CD4-positive, alpha-beta T cell treated with Interleukin-21 for 1 hour (primary cell): ENCODE measurements at regions not wholly inside any gene's neighbourhood (a gene's known extent, or its start where the extent isn't known, plus 50 kb on each side); places are given as distances from the start of the nearest gene placed in this dataset.

ENCODE experiments used
- DNase-seq: peaks from one replicate; pipeline ENCODE4 v3.0.0-alpha.2; 2020

DNA sequence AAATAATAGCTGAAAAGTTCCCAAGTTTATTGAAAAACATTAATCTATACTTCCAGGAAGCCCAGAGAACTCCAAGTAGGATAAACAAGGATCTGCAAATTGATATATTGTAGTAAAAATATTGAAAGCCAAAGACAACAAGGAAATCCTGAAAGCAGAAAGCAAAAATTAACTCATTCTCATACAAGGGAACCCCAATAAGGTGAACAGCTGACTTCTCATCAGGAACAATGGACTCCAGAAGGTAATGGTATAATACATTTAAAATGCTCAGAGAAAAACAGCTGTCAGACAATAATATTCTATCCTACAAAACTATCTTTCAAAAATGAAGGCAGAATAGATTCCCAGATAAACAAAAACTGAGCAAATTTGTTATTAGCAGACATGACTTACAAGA, 138.1 kb upstream of the BMP4 start:
- DNase-seq: no peak

DNA sequence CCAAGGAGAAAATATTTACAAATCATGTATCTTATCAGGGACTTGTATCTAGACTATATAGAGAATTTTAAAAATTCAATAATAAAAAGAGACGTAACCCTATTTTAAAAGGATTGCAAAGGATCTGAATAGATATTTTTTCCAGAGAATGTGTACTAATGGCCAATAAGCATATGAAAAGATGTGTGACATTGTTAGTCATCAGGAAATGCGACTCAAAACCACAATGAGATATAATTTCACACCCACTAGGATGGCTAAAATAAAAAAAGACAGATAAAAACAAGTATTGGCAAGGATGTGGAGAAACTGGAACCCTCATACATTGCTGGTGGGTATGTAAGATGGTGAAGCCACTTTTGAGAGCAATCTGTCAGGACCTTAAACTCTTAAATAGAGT, 141.9 kb upstream of the BMP4 start:
- no peak for DNase-seq

DNA sequence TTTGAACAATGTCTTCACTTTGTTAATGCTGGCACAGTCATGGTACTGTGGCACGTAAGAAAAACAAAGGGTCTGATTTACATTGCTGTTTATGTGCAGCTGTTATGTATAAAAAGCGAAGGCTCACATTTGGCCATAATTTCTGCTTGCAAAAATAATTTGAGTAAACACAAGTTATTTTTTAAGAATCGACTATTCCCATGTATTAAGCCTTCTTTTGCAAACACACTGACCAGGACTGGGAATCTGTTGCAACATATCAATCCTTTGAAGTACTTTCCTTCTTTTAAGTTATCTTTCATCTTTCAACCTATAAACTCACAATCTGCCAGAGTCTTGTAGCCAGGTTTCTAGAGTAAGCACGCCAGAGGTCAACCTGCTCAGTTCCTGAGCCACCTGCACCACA, 145.4 kb upstream of the BMP4 start:
- no peak for DNase-seq

DNA sequence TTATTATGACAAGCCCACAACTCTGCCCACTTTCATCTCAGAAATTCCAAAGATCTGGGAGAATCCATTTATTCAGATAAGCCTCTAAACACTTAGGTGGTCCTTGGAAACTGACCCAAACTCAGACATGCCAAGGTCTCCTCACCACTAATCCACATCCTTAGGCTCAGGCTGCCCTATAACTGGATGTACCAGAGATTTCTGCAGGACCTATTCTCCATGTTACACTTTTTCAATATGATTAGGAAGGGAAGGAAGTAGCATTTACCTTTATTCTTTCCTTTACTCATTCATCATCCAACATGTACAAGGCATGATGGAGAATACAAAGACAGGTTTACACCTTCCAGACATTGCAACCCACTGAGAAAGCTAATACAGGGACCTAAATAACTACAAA, 145.9 kb upstream of the BMP4 start:
- no peak for DNase-seq

DNA sequence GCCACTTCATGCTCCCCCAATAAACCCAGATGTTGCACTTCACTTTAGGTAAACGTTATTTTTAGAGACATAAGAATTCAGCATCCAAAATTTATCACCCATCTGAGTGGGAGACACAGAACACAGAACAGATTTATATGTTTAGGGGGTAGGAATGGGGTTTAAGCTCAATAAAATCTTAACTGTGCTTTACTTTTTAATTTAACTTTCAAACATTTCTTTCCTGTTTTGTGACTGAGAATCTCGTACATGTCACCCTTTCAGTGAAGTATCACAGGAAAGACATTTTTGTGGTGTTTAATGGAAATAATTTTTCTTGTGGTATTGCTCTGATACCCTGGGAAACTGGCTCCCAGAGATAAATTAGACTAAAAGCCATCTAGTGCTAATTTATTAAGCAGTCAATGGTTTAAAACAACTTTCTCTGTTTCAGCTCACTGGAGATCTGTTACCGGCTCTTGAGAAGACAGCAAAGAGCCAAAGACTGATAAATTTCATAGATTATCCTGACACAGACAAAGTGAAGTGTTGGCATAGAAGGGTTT, 148.0 kb upstream of the BMP4 start:
- no peak for DNase-seq

DNA sequence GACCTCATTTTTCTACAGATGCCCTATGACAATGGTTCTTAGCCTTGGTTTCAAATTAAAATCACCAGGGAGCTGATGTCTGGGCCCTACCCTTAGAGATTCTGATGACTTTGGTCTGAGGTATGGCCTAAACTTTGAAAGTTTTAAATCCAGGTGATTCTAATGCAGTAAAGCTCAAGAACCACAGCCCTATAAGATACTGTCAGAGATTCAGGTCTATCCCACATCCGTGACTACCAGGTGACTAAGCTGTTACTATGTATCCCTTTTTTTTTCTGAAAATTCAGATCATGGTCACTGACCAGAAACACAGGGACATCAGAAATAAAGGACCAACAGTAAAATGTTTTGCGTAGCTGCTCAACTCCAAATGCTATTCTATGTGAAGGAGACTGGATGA, 148.8 kb upstream of the BMP4 start:
- no peak for DNase-seq

DNA sequence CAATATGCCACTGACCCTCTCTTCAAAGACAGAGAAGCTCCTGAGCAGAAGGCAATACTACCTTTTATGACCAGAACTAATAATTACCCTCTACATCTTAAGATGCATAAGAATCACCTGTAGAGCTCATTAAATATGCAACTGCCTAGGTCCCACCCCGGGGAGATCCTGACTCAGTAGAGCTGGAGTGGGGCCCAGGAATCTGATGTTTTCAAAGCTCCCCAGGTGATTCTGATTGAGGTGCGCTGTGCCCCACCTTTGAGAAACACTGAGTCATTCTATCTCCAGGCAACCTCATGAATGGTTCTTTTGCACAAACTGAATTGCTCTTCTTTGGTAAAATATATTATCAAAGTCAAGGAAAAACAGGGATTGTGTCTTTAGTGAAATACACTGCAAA, 149.3 kb upstream of the BMP4 start:
- no peak for DNase-seq

DNA sequence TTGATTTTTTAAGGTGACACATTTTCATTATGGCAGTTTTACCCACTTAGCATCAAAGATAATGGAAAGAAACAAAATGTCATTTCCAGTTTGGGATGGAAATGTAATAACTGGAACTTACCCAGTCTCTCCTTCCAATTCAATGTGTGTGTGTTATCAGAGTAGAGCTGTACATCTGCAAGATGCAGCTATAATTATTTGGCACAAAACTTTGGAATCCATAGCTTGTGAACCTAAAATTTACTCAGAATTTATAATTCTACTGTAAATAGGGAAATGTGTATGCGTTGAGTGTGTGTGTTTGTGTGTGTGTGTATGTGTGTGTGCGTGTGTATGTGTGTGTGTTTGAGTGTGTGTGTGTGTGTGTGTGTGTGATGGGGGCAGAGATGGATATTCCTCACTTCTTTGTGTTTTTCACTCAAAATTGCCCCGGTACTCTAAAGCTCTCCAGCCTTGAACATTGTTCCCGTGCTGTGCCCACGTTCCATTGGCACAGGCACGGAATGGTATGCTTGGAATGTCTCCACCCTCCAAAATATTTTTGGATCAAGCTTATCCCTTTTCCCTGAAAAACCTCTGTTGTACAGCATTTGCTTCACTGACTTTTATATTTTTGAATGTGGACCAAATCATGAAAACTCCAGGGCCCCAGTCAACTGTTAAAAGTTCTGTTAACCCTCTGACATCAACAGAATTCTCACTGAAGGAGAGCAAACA, 150.2 kb upstream of the BMP4 start:
- DNase-seq: no peak

DNA sequence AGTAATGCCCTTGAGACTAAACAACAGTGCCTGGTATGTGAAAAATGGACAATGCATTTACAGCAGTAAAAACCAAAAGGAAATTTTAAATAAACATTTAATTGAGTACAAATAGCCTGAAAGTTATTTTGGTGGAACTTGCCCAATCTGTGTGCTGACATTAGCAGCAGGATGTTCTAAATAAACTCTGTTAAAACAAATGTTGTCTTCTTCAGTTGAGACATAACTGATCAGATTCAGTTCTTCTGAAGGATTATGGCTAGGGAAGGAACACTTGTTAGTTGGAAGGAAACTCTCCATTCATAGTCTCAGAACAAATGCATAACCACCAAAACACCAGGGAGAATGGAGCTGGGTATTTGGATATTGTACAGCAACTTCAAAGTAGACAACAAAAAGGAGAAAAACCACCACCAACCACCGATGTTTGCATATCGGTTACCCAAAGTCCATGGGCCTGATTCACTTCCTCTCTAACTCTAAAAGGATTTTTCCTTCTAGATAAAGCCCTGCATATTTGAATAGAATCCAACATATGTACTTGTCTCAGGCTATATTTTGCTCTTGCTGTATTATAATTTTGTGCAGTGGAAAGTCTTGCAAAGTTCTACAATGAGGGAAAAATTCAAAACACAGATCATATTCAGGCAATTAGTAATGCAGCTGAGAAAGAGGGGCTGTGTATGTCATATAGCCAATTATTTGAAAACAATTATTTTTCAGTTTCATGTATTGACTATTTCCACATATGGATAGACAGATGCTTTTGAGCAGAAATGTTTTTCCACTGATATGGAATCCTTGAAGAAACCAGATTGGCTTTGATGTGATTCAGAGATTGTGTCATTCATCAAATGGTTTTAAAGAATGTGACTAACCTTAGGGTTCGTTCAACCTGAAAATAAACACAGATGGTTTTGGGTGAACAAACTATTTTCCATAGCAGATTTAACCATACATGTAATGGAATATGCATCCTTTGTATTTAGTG, 152.2 kb upstream of the BMP4 start:
- no peak for DNase-seq

DNA sequence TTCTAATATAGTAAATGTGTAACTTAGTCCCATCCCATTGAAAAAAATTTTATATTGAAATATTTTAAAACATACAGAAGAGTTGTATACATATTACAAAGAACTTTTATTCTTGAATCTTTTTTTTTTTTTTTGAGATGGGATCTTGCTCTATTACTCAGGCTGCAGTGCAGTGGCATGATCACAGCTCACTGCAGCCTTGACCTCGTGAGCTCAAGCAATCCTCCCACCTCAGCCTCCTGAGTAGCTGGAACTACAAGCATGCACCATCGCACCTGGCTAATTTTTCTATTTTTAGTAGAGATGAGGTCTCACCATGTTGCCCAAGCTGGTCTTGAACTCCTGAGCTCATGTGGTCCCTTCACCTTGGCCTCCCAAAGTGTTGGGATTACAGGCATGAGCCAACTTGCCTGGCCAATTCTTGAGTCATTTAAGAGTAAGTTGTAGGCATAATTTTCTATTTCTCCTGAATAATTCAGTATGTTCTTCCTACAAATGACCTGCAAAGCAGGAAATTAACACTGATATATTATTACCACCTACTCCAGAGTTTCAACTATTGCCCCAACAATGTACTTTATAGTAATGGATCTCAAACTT, 153.0 kb upstream of the BMP4 start:
- no peak for DNase-seq

DNA sequence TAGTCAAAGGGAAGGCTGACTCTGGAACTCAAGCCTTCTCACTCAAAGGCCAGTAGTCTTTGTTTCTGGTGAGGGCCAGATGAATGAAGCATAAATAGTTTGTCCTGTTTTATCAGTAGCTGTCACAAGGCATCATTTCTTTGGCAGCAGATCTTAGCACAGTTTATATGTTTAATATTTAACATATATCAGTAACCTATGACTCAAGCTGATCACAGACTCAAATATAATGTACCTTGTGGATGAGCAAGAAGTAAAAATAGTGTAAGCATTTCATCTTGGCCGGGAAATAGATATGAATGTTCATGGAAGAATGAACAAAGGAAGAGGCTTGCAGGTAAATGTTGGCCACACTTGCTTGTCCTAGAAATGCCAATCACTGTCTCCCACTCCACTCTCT, 158.3 kb upstream of the BMP4 start:
- no peak for DNase-seq

DNA sequence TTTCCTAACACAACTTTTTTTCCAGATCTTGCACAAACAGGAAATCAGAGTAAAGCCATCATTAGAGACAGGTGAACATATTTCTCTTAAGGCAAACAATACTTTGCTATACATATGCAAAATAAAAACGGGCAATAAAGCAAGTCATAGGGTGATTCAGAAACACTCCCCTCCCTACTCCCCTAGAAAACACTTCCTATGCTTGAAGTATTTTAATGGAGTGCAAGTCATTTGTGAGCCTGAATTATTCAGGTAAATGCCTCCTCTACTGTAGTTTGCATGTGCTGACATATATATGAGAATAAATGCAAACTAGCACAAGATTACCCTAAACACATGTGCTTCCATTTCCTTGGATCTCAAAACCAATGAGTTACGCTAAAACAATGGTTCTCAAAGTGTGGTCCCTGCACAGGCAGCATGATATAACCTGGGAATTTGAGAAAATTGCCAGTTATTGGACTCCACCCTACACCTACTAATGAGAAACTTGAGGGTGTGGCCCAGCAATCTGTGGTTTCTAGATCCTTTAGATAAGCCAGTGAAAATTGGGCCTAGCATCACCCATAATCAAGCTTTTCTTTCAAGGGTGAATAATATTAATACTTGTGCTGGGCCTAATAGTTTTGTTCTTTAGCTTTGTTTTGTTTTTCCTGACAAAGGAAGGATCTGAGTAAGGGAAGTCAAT, 159.7 kb upstream of the BMP4 start:
- DNase-seq: no peak

DNA sequence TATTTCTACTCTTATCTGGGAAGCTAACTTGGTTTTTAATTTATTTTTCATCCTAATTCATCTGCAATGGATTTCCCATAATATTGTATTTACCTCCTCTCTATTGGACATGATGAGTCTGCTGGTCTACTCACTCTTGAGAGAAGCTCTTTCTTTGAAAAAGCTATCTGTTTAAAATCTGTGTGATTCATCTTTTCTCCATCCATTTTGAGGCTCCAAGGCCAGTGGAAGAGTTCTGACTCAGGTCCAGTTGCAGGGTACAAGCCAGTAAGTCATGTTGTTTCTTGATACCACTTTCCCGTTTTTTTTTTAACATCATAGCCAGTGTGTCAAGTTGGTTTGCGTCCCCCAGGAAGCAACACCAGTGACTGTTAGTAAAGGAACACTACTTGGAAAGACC, 160.3 kb upstream of the BMP4 start:
- no peak for DNase-seq

DNA sequence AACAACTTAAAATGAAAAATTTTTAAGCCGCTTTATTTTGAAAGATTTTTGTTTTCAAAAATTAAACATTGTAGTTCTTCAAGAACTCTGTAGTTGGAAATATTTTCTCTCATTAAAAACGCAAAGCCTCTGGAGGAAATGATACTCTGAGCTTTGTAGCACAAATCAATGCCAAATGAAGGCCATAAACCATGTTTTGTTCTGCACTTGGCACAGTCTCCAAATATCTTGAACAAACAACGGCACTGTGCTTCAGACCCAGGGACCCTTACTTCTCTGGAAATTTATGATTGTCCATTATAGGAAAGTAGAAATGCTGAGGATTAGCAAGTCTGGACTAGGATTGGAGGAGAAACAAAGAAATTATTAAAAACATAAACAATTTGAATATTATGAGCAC, 160.8 kb upstream of the BMP4 start:
- no peak for DNase-seq

DNA sequence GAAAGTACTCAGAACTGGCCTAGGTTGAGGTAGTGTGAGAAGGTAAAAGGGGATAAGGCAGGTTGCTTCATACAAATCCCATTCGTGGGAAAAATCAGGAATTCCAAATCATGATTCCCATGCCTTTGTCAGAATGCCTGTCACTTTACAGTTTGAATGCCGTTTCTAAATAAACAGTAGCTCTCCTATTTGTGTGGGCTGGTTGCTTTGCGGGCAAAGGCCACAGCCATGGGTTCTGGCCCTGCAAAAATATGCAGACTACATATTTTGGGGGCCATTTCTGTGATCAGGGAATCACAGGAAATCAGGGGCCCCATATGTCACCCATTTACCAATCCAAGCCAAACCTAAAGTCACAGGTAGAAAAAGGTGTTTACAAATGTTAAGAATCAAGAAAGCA, 161.3 kb upstream of the BMP4 start:
- DNase-seq: no peak

DNA sequence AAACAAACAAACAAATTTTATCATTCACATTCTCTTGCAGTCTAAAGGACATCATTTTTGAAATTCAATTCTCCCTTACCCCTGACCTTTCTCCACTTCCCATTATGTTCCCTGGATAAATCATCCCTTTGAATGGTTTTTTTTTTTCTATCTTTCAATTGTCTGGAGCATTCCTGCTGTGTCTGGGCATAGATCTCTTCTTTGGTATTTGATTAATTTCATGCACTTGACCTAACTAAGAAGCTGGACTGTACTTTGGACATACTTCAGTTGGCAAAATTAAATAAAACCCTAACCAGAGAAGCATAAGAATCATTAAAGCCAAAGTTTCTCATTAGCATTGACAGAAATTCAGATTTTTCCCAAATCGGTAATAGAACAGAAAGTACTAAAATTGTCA, 163.6 kb upstream of the BMP4 start:
- no peak for DNase-seq

DNA sequence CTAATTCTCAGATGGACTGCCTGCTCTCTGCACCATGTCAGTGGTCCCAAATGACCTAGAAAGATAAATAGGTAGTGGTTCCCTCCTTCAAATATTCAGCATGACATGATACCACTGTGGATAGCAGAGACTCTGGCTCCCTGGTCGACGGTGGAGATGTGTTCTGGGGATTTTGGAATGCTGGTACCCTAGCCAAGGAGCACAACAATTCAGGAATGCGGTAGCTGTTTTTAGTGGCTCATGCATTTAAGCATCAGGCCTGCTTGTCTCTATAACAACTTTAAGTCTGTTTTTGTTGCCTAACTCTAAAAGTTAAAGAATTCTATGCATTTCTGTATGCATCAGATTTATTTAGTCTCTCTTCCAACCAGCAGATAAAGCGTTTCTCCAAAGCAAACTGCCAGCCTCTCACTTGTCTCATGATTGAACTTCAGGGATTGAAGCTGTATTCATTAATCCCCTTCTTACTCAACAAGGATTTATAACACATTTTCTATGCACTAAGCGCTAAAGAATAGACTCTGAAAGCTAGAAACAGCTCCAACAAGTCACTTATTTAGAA, 164.9 kb upstream of the BMP4 start:
- DNase-seq: no peak

DNA sequence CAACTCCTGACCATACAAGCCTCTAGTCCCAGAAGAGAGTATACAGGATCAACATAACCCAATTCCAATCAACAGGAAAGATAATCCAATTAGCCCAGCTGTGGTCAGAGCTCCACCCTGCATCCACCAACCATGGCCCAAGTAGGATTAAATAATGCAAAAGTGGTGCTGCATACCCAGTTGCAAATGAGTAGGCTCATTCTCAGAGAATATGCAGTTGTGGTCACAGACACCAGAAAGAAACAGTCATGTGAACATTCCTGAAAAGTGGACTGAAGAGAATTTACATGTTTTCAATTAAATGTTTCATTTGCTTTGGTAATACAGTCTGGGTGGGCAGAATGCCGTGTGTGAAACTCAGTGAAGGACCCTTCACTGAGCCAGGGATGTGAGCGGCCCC, 167.2 kb upstream of the BMP4 start:
- no peak for DNase-seq

DNA sequence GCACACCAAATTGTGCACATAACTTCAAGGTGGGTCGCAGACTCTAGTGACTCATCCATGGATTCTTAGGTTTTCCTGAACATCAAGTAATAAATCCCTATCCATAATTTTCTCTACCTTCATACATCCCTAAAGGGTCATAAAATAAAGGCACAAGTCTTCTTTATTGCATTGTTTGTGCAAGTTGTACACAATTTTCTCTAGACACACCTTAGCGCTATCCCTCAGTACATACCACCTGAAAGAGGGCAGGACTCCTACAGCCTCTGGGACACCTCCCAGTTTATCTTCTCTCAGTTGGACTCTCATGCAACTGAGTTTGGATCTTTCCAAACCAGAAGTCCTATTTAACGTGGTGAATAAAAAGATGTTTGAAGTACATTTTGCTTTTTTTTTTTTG, 168.5 kb upstream of the BMP4 start:
- DNase-seq: no peak

DNA sequence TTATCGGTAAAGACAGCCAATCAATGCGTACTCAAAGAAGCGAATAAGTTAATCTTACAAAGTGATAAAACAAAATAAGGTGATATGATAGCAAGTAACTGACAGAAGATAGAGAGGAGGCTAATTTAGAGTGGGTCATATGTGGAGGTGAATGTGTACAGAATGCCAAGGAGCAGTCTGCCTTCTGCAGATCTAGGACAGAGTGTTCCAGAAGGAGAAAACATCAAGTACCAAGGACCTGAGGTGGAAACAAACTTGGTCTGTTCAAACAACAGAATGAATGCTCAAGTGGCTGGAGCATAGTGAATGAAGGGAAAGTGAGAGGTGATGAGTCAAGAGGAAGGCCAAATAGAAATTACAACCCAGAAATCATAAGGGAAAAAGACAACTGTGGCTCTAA, 170.3 kb upstream of the BMP4 start:
- no peak for DNase-seq

DNA sequence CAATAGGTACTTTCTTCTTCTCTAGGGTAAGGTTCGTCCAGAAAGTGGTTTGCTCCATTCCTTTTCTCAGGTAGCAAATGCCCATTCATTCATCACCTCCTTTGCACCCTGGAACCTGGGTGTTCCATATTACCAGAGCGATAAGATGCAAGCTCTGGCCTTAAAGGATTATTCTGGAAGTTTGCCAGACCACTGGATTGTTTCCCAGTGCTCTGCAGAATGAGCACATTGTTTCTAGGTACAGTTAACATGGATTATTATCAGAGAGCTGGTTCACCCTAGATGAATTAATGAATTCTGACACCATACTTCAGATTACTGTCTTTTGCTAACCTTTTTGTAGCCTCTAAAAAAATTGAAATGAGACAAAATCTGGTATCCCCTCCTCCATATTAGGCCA, 170.9 kb upstream of the BMP4 start:
- no peak for DNase-seq

DNA sequence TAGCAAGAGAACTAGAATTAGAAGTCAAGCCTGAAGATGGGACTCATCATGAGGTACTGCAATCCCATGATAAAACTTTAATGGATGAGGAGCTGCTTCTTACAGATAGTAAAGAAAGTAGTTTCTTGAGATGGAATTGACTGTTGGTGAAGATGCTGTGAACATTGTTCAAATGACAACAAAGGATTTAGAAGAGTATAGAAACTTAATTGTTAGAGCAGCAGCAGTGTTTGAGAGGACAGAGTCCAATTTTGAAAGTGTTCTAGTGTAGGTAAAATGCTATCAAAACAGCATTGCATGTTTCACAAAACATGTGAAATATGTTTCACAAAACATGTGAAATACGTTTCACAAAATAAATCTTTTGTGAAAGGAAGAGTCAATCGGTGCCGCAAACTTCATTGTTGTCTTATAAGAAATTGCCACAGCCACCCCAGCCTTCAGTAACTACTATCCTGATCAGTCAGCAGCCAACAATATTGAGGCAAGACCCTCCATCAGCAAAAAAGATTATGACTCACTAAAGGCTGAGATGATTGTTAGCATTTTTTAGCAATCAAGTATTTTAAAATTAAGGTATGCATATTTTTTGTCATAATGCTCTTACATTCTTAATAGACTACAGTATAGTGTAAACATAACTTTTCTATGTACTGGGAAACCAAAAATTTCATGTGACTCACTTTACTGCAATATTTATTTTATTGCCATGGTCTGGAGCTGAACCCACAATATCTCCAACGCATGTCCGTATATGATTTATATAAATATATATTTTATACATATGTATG, 173.4 kb upstream of the BMP4 start:
- DNase-seq: no peak
